ENCODE measurements at regions not wholly inside any gene's neighbourhood (a gene's known extent, or its start where the extent isn't known, plus 50 kb on each side); places are given as distances from the start of the nearest gene placed in this dataset.

DNA sequence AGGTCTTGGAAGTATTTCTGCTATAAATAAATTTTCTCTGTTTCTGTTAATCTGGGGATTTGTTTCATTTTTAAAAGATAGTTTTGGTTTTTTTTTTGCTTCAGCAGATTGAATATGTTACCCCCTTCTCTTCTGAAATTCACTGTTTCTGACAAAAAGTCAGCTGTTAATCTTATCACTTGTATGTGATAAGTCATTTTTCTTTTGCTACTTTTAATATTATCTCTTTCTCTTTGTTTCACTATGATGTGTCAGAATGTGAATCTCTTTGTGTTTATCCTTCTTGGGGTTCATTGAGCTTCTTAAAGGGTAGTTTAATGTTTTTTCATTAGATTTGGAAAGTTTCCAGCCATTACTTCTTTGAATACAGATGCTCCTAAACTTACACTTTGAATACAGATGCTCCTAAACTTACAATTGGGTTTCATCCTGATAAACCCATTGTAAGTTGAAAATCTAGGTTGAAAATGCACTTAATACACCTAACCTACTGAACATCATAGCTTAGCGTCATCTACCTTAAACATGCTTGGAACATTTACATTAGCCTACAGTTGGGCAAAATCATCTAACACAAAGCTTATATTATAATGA lies 154.2 kb upstream of the COL21A1 start:
- no peak for DNase-seq
- Histone ChIP-seq H3K4me3 (no peak overlapping the region), H3K27ac (no peak overlapping the region), H3K9me3 (no peaks in the 10 kb centered on the region), H3K4me1 (peaks cover 0 to 13% (median 6%) of the 10 kb centered on the region in 4 donors), H3K36me3 (no peaks in the 10 kb centered on the region), H3K27me3 (no peaks in the 10 kb centered on the region)
- intact Hi-C loops (cut with DNase I; ENCODE audit: low total_unique reads) = no loop called here
- 93 to 98% (median 95%) methylated on average over 1 of the region's 1 CpG for WGBS, 5 donors
- TF ChIP-seq, protein P1, sequence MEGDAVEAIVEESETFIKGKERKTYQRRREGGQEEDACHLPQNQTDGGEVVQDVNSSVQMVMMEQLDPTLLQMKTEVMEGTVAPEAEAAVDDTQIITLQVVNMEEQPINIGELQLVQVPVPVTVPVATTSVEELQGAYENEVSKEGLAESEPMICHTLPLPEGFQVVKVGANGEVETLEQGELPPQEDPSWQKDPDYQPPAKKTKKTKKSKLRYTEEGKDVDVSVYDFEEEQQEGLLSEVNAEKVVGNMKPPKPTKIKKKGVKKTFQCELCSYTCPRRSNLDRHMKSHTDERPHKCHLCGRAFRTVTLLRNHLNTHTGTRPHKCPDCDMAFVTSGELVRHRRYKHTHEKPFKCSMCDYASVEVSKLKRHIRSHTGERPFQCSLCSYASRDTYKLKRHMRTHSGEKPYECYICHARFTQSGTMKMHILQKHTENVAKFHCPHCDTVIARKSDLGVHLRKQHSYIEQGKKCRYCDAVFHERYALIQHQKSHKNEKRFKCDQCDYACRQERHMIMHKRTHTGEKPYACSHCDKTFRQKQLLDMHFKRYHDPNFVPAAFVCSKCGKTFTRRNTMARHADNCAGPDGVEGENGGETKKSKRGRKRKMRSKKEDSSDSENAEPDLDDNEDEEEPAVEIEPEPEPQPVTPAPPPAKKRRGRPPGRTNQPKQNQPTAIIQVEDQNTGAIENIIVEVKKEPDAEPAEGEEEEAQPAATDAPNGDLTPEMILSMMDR (IDR thresholded peaks at IDR 0.05) = no peak
- TF ChIP-seq POLR2AphosphoS5 (IDR thresholded peaks at IDR 0.05) (no peak), POLR2A (IDR thresholded peaks at IDR 0.05) (no peak), EP300 (IDR thresholded peaks at IDR 0.05) (no peak)

DNA sequence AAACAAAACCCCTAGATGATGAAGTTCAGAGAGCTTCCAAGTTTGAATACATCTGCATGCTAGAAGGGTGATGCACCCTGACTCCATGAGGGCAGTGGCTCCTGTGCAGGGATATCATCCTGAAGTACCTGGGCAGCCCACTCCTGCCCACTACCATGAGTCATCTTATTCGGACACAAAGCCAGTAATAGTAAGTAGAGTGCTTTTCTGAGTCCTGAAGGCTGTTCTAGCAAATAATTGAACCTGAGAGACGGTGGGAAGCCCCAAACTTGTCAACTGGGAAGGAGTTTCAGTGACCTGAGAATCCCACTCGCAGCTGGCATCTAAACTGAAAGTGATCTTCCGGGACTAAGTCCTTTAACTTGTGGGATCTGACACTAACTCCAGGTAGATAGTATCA lies 152.9 kb upstream of the COL21A1 start:
- no peak for TF ChIP-seq POLR2AphosphoS5 (IDR thresholded peaks at IDR 0.05)
- Histone ChIP-seq H3K9me3 (no peaks in the 10 kb centered on the region), H3K27me3 (no peaks in the 10 kb centered on the region), H3K36me3 (no peaks in the 10 kb centered on the region), H3K4me3 (no peak overlapping the region), H3K27ac (no peak overlapping the region), H3K4me1 (peaks cover 0 to 13% (median 6%) of the 10 kb centered on the region in 4 donors)
- intact Hi-C loops (cut with DNase I; ENCODE audit: low total_unique reads) = no loop called here
- DNase-seq = no peak
- WGBS, 5 donors = 48 to 69% (median 61%) methylated on average over 4 of the region's 4 CpGs

DNA sequence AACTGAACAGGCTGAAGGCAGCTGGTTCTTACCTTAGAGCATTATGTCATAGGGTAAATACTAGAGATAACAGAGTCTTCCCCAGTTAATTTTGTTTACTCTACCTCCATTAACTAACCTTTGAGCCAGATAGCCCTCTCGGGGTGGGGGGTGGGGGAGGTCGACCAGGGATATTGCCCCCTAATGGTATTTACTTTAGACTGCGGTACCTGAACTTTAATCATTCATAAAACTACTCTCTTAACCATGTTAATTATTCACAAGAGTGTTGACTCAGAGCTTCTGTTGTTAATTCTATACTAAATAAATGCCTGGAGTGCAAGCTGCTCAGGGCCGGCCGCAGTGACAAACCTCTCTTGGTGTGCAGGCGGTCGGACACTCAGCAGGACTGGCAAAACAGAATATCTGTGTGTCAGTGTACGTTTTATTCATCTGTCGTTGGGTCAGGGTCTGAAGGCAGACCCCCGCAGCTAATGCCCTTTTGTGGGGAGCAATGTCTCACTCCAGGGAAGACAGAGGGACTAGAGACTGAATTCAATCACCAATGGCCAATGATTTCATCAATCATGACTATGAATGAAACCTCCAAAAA lies 152.4 kb upstream of the COL21A1 start:
- no peak for TF ChIP-seq POLR2AphosphoS5 (IDR thresholded peaks at IDR 0.05)
- TF ChIP-seq, protein P1 (IDR thresholded peaks at IDR 0.05) = no peak
- no peak for TF ChIP-seq POLR2A (IDR thresholded peaks at IDR 0.05)
- no peak for TF ChIP-seq EP300 (IDR thresholded peaks at IDR 0.05)
- intact Hi-C loops (cut with DNase I; ENCODE audit: low total_unique reads) = no loop called here
- 31 to 55% (median 35%) methylated on average over 10 of the region's 10 CpGs for WGBS, 5 donors
- Histone ChIP-seq H3K4me3 (no peak overlapping the region), H3K9me3 (no peaks in the 10 kb centered on the region), H3K27me3 (no peaks in the 10 kb centered on the region), H3K27ac (no peak overlapping the region), H3K36me3 (no peaks in the 10 kb centered on the region), H3K4me1 (peaks cover 0 to 13% (median 6%) of the 10 kb centered on the region in 4 donors)
- DNase-seq = peak in 1 of 2 donors; percentile 71

DNA sequence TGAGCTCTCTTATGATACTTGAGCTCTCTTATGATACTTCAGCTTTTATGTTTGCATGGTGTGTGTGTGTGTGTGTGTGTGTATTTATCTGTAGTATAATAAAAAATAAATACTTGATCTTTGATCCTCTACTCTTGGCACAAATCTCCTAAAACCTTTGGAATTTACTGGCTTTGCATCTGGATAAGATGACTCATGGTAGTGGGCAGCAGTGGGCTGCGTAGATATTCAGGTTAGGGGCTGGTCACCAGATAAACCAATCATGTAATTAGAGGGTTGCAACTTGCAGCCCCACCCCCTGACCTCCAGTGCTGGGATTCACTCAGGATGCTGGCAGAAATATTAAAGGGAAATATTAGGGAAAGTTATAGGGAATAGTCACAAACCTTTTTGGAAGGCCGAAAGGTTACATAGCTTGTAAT lies 151.9 kb upstream of the COL21A1 start:
- Histone ChIP-seq H3K27ac (peak overlapping the region in 1 of 5 donors; percentile 31), H3K27me3 (no peaks in the 10 kb centered on the region), H3K9me3 (no peaks in the 10 kb centered on the region), H3K36me3 (no peaks in the 10 kb centered on the region), H3K4me1 (peaks cover 0 to 13% (median 6%) of the 10 kb centered on the region in 4 donors), H3K4me3 (no peak overlapping the region)
- no peak for DNase-seq
- 21 to 42% (median 38%) methylated on average over 2 of the region's 2 CpGs for WGBS, 5 donors
- no peak for TF ChIP-seq POLR2A (IDR thresholded peaks at IDR 0.05)
- TF ChIP-seq, protein P1 (IDR thresholded peaks at IDR 0.05) = no peak
- TF ChIP-seq EP300 (IDR thresholded peaks at IDR 0.05) = no peak
- no peak for TF ChIP-seq POLR2AphosphoS5 (IDR thresholded peaks at IDR 0.05)
- intact Hi-C loops (cut with DNase I; ENCODE audit: low total_unique reads) = no loop called here

DNA sequence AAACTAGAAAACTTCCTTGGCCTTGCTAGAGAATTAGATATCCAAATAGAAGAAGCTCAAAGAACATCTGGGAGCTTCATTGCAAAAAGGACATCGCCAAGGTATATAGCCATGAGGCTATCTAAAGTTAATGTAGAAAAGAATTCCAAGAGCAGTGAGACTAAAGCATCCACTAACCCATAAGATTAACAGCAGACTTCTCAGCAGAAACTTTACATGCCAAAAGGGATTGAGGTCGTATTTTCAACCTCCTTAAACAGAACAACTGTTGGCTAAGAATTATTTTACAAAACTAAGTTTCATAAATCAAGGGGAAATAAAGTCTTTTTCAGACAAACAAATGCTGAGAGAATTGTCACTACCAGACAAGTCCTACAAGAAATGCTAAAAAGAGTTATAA lies 149.1 kb upstream of the COL21A1 start:
- H3K4me1 ChIP-seq = peaks cover 0 to 13% (median 0%) of the 10 kb centered on the region in 4 donors
- no peaks in the 10 kb centered on the region for H3K9me3 ChIP-seq
- no peak overlapping the region for H3K27ac ChIP-seq
- no peak overlapping the region for H3K4me3 ChIP-seq
- 85 to 93% (median 88%) methylated on average over 2 of the region's 2 CpGs for WGBS, 5 donors
- H3K36me3 ChIP-seq = no peaks in the 10 kb centered on the region
- intact Hi-C loops (cut with DNase I; ENCODE audit: low total_unique reads) = no loop called here
- no peaks in the 10 kb centered on the region for H3K27me3 ChIP-seq
- DNase-seq = no peak
- no peak for TF ChIP-seq POLR2AphosphoS5 (IDR thresholded peaks at IDR 0.05)
- TF ChIP-seq POLR2A (IDR thresholded peaks at IDR 0.05) = no peak
- no peak for TF ChIP-seq EP300 (IDR thresholded peaks at IDR 0.05)
- TF ChIP-seq, protein P1 (IDR thresholded peaks at IDR 0.05) = no peak

All from stomach (tissue), 8 donors.